HG03342 (cell line): ENCODE measurements at regions not wholly inside any gene's neighbourhood (a gene's known extent, or its start where the extent isn't known, plus 50 kb on each side); places are given as distances from the start of the nearest gene placed in this dataset.

ENCODE experiments used
- ATAC-seq: cut with Tn5 transposase; IDR thresholded peaks from one replicate; pipeline ENCODE4 v1.9.1; 2021; ENCODE audit warnings: mild to moderate bottlenecking, moderate library complexity; ENCODE audit not compliant: unreplicated experiment

DNA sequence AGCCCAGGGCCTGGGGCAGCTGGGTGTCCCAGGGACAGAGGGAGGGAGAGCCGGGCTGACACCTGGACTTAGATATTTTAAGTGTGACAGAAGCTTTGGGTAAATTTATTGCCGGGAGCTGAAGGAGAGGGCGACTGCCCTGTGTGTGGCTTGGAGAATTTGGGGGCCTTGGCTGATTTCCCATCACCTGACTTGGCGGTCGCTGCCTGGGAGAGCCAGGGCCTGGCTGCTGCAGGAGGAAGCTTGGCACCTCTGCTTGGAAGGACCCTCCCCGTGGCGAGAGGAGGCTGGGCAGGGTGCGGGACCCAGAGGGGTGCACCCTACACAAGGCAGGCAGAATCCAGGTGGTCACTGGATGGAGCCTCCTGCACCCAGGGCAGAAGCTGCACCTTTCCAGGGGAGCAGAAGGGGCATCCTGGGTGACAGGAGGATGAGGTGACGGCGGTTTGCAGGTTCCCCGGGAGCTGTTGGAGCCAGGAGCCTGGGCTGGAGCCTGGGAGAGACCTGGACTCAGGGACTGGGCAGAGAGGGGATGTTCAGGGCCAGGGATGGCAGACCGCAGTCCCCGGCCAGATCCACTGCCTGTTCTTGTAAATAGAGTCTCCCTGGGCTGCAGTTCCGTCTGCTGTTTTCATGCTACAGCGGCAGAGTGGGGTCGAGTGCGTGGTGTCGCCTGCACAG is 72.0 kb downstream of the RGS12 start:
- no peak for ATAC-seq

GRCh38 chr4:3365326-3365725 is 72.5 kb downstream of the RGS12 start:
- no peak for ATAC-seq

GRCh38 chr4:3365871-3366842 is 73.3 kb downstream of the RGS12 start:
- ATAC-seq: no peak

GRCh38 chr4:3366893-3367775 is 74.3 kb downstream of the RGS12 start:
- ATAC-seq: no peak

DNA sequence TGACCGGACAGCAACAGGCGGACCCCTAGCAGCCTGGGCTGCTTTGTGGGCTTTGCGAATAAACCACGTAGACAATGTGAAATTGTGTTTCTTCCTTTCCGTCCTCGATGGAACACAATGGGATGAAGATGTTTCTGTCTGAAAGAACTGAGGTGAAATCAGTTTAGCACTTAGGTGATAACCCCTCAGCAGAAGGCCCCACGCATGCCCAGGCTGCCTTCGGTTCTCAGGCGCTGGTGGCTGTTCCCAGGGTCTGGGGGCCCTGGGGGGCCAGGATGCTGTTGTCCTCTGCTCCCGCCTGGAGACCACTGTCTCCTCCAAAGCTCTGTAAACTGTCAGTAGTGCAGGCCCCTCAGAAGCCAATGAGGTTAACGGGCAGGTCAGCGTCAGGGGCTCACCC is 73.9 kb upstream of the HGFAC start:
- ATAC-seq: no peak

GRCh38 chr4:3368334-3368733 is 73.4 kb upstream of the HGFAC start:
- no peak for ATAC-seq

GRCh38 chr4:3368841-3369760 is 72.7 kb upstream of the HGFAC start:
- no peak for ATAC-seq

GRCh38 chr4:3369781-3370674 is 71.7 kb upstream of the HGFAC start:
- no peak for ATAC-seq

GRCh38 chr4:3371033-3372001 is 70.5 kb upstream of the HGFAC start:
- no peak for ATAC-seq

DNA sequence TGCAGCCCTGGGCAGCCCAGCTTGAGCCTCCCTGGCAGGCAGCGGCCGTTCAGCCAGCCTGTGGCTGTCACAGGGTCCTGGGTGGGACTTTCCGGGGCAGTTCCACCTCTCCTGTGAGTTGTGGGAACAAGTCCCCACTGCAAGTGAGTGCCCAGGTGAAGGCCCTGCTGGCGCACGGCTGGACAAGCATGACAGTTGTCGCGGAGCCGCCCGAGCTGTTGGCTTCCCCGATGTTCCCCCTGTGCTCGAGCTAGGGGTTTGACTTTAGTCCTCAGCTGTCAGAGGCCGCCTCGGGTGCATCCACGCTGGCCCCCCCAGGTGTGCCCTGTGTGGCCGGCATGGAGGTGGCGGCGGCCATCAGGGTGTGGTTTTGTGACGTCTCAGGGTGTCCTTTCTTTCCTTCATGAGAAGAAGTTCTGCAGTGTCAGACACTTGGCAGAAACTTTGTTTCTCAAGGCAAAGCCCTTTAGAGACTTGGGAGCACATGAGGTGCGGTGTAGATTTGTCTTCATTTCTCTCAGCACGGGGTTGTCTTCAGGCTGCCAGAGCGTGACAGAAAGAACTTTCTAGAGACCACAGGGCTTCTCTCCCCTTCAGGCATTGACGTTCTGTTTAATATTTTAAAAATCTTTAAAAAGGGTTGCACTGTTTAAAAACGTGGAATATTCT is 69.4 kb upstream of the HGFAC start:
- ATAC-seq: peak; percentile 39

DNA sequence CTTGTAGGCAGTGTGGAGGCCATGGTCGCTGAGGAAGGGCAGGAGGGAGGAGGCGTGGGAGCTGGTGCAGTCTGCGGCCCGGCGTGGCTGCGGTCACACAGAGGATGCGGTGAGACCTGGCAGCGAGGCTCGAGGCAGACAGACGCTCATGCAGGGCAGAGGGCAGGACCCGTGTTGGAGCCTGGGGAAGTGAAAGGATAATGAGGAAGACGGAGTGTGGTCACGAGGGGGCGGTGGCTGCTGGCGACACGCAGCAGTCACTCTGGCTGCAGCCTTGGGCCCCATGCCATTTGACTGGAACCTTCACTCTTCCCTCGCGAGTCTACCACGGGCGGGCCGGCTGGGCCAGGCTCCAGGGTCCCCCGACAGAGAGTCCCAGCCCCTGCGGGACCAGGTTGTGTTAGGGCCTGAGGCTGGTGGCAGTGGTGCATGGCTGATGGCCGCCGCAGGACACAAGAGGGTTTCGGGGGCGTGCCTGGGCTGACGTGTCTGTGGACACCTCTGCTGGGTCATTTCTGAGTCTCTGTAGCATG is 68.8 kb upstream of the HGFAC start:
- peak; percentile 84 for ATAC-seq

GRCh38 chr4:3373468-3373867 is 68.3 kb upstream of the HGFAC start:
- ATAC-seq: no peak

- no peak for ATAC-seq
These were observed 67.6 kb upstream of the HGFAC start for GRCh38 chr4:3374011-3374645.

DNA sequence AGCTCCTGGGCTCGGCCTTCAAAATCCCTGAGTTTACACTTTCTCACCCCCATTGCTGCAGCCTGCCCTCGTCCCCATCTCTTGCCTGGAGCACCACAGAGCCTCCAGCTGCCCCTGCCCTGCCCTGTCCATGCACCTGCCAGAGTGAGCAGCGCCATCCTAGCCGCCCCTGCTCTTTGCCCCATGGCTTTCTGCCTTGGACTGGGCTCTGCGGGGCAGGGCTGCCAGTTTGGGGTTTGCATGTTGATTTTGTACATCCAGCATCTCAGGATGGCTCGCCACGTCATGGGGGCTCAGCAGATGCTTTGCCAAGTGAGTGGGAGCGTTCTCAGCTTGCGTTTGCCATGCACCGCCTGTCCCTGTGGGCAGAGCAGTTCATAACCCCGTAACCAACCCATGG is 67.1 kb upstream of the HGFAC start:
- ATAC-seq: no peak

GRCh38 chr4:3375688-3376087 is 66.1 kb upstream of the HGFAC start:
- ATAC-seq: no peak

DNA sequence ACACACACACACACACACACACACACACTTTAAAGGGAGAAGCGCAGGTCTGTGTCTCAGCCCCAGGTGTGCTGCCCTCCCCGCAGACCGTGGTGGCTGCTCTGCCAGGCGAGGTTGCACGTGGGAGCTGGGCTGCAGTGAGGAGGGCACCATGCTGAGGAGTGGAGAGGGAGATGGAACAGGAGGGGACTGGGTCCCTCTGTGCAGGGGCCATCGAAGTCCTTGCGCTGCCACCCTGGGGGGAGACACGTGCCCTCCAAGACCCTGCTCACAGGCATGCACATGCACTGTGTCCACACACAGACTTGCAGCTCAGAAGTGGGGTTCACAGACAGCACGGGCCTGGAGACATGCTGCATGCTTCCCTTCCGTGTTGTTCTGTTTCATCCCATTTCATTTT is 65.5 kb upstream of the HGFAC start:
- no peak for ATAC-seq

DNA sequence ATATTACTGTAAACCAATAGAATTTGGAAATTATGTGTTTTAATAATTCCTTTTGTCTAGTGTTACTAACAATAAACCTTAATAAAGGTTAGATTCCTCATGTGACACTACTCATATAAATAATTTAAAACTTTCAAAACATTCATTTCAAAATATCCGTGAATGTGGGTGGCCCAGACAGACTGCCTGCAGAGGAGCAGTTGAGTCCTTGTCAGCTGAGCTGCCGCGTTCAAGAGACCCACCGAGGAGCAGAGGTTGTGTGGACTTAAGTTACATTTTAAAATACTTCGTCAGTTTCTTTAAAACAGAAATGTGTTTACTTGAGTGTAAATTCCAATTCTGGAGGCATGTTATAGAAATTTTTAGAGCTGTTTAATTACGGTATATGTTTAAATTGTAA is 64.2 kb upstream of the HGFAC start:
- no peak for ATAC-seq
